OCI-LY7 (cell line): ENCODE measurements at regions not wholly inside any gene's neighbourhood (a gene's known extent, or its start where the extent isn't known, plus 50 kb on each side); places are given as distances from the start of the nearest gene placed in this dataset.

Source experiments
- BruUV-seq: library from RNA; stranded (reverse); fragments of 400-500 nt; replicated peaks from 2 replicates; lab custom pipeline; 2021; lab: Mats Ljungman, UMichigan
- CTCF ChIA-PET: fragments of 300-600 bp; sonication (Branson Sonifier 250); formaldehyde crosslinking; loops from one replicate; lab custom pipeline; 2022; ENCODE audit warnings: antibody characterized with exemption; ENCODE audit not compliant: unreplicated experiment; lab: Charles Lee
- POLR2A ChIA-PET: fragments of 300-600 bp; sonication (Branson Sonifier 250); formaldehyde crosslinking; loops from one replicate; lab custom pipeline; 2022; ENCODE audit warnings: antibody characterized with exemption; lab: Charles Lee
- DNase-seq: peaks from one replicate; pipeline ENCODE4 v3.0.0-alpha.2; 2015; ENCODE audit warnings: low spot score
- H2AFZ ChIP-seq: fragments of 200-600 bp; sonication (generic), shearing (Covaris generic); 2 replicates; pipeline ENCODE4 v1.6.1; 2014; ENCODE audit warnings: mild to moderate bottlenecking, antibody characterized with exemption, low read length, moderate library complexity
- H3K27ac ChIP-seq: fragments of 200-600 bp; sonication (generic); 2 replicates; pipeline ENCODE4 v1.5.1; 2014; ENCODE audit warnings: mixed run types, low read depth, mild to moderate bottlenecking, moderate library complexity, low read length, inconsistent platforms; ENCODE audit not compliant: poor library complexity, severe bottlenecking
- H3K36me3 ChIP-seq: fragments of 200-600 bp; sonication (generic); 2 replicates; pipeline ENCODE4 v1.6.1; 2014; ENCODE audit warnings: mild to moderate bottlenecking, antibody characterized with exemption, low read length, moderate library complexity, mixed read lengths; ENCODE audit not compliant: insufficient read depth
- H3K4me1 ChIP-seq: fragments of 200-600 bp; sonication (generic); 2 replicates; pipeline ENCODE4 v1.5.1; 2014; ENCODE audit warnings: mild to moderate bottlenecking, low read length; ENCODE audit not compliant: insufficient read depth, poor library complexity, severe bottlenecking
- H3K4me2 ChIP-seq: fragments of 200-600 bp; sonication (generic); 2 replicates; pipeline ENCODE4 v1.6.1; 2014; ENCODE audit warnings: mild to moderate bottlenecking, low read length
- H3K4me3 ChIP-seq: fragments of 200-600 bp; sonication (generic); 2 replicates; pipeline ENCODE4 v1.5.1; 2014; ENCODE audit warnings: mild to moderate bottlenecking, low read depth, low read length; ENCODE audit not compliant: poor library complexity, severe bottlenecking
- H3K79me2 ChIP-seq: fragments of 200-600 bp; sonication (generic); 2 replicates; pipeline ENCODE4 v1.6.1; 2016; ENCODE audit warnings: low read depth, mild to moderate bottlenecking, low read length, moderate library complexity, mixed read lengths; ENCODE audit not compliant: insufficient read depth
- H3K9me2 ChIP-seq: fragments of 200-600 bp; sonication (generic); 2 replicates; pipeline ENCODE4 v1.6.1; 2016; ENCODE audit warnings: mild to moderate bottlenecking, low read length, mixed read lengths; ENCODE audit not compliant: insufficient read depth
- H3K9me3 ChIP-seq: fragments of 200-600 bp; sonication (generic); 2 replicates; pipeline ENCODE4 v1.6.1; 2014; ENCODE audit warnings: mild to moderate bottlenecking, mixed run types, low read length, mixed read lengths
- H4K20me1 ChIP-seq: fragments of 200-600 bp; sonication (generic); 2 replicates; pipeline ENCODE4 v1.6.1; 2014; ENCODE audit warnings: mild to moderate bottlenecking, antibody characterized with exemption, low read length, moderate library complexity, mixed read lengths; ENCODE audit not compliant: insufficient read depth
- EZH2phosphoT487 ChIP-seq: fragments of 200-600 bp; sonication (generic); IDR thresholded peaks from 2 replicates; pipeline ENCODE4 v1.6.1; 2018; ENCODE audit warnings: low read depth, borderline replicate concordance, mild to moderate bottlenecking, mixed run types, antibody characterized with exemption, low read length, moderate library complexity, mixed read lengths
- intact Hi-C: fragments of 100-400 bp; cut with micrococcal nuclease; formaldehyde crosslinking; loops from one replicate; pipeline ENCODE4 v1.10.0; 2022; ENCODE audit not compliant: unreplicated experiment
- TF ChIP-seq, protein P1 (sequence below): fragments of 200-600 bp; sonication (generic); conservative IDR thresholded peaks from 2 replicates; pipeline ENCODE4 v1.5.1; 2014; ENCODE audit warnings: mild to moderate bottlenecking, antibody characterized with exemption, low read length, moderate library complexity, mixed read lengths

DNA sequence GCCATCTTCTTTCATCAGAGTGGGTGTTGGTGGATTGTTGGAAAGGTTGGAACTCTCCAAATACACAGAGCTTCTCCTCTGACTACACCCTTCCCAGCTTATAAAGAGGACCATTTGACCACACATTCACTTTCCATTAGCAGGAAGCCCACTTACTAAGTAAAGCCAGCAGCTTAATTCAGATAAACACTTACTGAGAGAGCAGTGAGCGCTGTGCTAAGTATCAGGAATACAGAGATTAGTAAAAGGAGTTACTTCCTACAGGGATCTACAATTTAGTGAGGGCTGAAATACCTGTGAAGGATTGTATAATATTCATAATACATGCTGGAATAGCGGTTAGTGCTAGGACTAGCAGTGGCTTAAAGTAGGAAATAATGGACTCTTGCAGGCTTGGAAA lies 343.0 kb downstream of the NYAP2 start:
- intact Hi-C loops = no loop called here
- Histone ChIP-seq H3K36me3 (no peaks in the 10 kb centered on the region), H3K4me3 (no peak overlapping the region), H3K9me3 (no peaks in the 10 kb centered on the region), H3K9me2 (no peaks in the 10 kb centered on the region), H3K4me2 (no peak overlapping the region), H3K4me1 (no peaks in the 10 kb centered on the region), H3K27ac (no peak overlapping the region), H4K20me1 (no peaks in the 10 kb centered on the region), H3K79me2 (no peaks in the 10 kb centered on the region), H2AFZ (no peak overlapping the region)
- ChIA-PET CTCF (no interaction called here), POLR2A (no interaction called here)
- TF ChIP-seq, protein P1, sequence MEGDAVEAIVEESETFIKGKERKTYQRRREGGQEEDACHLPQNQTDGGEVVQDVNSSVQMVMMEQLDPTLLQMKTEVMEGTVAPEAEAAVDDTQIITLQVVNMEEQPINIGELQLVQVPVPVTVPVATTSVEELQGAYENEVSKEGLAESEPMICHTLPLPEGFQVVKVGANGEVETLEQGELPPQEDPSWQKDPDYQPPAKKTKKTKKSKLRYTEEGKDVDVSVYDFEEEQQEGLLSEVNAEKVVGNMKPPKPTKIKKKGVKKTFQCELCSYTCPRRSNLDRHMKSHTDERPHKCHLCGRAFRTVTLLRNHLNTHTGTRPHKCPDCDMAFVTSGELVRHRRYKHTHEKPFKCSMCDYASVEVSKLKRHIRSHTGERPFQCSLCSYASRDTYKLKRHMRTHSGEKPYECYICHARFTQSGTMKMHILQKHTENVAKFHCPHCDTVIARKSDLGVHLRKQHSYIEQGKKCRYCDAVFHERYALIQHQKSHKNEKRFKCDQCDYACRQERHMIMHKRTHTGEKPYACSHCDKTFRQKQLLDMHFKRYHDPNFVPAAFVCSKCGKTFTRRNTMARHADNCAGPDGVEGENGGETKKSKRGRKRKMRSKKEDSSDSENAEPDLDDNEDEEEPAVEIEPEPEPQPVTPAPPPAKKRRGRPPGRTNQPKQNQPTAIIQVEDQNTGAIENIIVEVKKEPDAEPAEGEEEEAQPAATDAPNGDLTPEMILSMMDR = no peak
- TF ChIP-seq EZH2phosphoT487 = no peak
- DNase-seq = no peak
- no TSS peak for BruUV-seq

DNA sequence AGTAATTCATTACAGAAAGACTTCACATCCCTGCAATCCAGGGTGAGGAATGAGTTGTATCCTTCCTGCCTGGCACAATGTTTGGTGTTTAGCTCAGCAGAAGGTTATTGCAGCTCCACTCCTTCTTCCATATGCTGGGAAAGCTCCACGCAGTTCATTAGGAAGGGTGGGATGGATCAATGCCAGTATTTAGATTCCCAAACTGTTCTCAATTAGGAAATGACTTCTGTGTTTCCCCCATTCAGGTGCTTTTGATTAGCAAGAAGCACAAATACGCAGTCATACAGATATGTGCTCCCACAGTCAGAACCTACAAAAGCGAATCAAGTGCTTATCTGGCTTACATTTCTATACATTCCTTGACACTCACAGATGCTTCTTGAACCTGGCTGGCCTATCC lies 340.6 kb downstream of the NYAP2 start:
- H3K4me2 ChIP-seq = no peak overlapping the region
- POLR2A ChIA-PET = interaction anchor here (0.5 to 1.1 kb wide), 2 partner anchors 10 to 1033 kb away, joined by 3 to 4 read pairs; no protein-coding TSS in a partner anchor

DNA sequence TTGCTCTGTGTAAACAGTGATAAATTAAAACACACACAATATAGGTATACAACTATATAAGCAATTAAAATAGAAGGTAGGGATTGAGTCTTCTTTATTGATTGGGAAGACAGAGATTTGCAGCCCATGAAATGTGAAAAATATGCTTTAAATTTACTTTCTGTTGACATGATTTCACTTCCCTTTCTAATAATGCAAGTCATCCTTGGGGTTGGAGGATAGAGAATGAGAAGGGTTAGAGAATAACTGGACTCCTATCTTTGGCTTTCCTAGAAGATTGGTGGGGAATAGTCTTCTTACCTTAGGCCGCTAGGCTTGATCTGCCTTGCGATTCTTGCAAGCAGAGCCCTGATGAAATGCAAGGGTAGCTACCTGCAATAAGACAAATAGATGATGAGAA lies 339.8 kb downstream of the NYAP2 start:
- Histone ChIP-seq H2AFZ (no peak overlapping the region), H3K36me3 (no peaks in the 10 kb centered on the region), H3K9me3 (no peaks in the 10 kb centered on the region), H3K9me2 (no peaks in the 10 kb centered on the region), H3K4me1 (no peaks in the 10 kb centered on the region), H3K27ac (no peak overlapping the region), H3K4me3 (no peak overlapping the region), H4K20me1 (no peaks in the 10 kb centered on the region), H3K79me2 (no peaks in the 10 kb centered on the region), H3K4me2 (no peak overlapping the region)
- no peak for DNase-seq
- ChIA-PET CTCF (interaction anchor here (0.6 kb wide), 1 partner anchor 14 kb away, joined by 3 read pairs; no protein-coding TSS in a partner anchor), POLR2A (interaction anchor here (1.1 kb wide), 1 partner anchor 9 kb away, joined by 4 read pairs; no protein-coding TSS in a partner anchor)
- TF ChIP-seq EZH2phosphoT487 = no peak
- TF ChIP-seq, protein P1 = no peak
- BruUV-seq = no TSS peak
- intact Hi-C loops = no loop called here

More for the DNA sequence above, 340.6 kb downstream of the NYAP2 start:
- Histone ChIP-seq H3K9me2 (no peaks in the 10 kb centered on the region), H3K4me1 (no peaks in the 10 kb centered on the region), H4K20me1 (no peaks in the 10 kb centered on the region), H3K4me3 (no peak overlapping the region), H3K36me3 (no peaks in the 10 kb centered on the region), H3K27ac (no peak overlapping the region), H2AFZ (no peak overlapping the region), H3K79me2 (no peaks in the 10 kb centered on the region), H3K9me3 (no peaks in the 10 kb centered on the region)
- DNase-seq = no peak
- CTCF ChIA-PET = interaction anchor here (0.6 kb wide), 1 partner anchor 15 kb away, joined by 3 read pairs; no protein-coding TSS in a partner anchor
- TF ChIP-seq, protein P1 = no peak
- TF ChIP-seq EZH2phosphoT487 = no peak
- no TSS peak for BruUV-seq
- intact Hi-C loops = no loop called here
